C4-2B (cell line): ENCODE measurements at regions not wholly inside any gene's neighbourhood (a gene's known extent, or its start where the extent isn't known, plus 50 kb on each side); places are given as distances from the start of the nearest gene placed in this dataset.

Experiments
- CTCF ChIP-seq: fragments of 450-650 bp; conservative IDR thresholded peaks from 2 replicates; pipeline ENCODE4 v1.5.1; 2017; ENCODE audit warnings: mild to moderate bottlenecking
- ZFX ChIP-seq: fragments of 450-650 bp; IDR thresholded peaks from 2 replicates; pipeline ENCODE4 v1.6.1; 2017

DNA sequence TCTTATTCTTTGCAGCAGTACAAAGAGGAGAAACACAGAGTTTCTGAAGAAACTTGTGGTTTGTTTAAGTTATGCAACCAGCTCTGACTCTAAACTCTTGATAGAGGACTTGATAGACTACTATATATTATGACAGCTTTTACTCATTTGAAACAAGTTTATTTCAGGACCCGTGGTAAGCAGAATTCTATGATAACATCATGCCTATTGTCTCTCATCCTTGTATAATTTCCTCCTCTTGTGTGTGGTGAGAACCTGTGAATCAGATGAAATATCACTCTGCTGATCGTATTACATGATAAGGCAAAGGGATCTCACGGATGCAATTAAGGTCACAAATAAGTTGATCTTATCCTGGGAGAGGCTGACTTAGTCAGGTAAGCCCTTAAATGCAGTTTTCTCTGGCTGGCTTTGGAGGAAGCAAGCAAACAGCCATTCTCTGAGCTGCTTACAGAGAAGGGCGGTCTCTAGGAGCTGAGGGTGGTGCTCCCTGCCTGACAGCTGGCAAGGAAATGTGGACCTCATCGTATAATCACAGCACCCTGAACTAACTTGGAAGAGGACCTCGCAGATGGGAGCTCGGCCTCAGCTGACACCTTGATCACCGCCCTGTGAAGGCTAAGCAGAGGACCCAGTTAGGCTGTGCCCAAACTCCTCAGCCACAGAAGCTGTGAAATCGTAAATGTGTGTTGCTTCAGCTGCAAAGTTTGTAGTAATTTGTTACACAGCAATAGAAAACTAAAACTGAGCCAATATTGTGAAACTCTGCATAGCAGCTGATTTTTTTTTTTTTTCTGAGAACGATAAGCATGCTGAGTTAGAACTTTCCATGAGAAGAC lies 151.1 kb upstream of the DPT start:
- TF ChIP-seq CTCF (no peak), ZFX (no peak)
